Limb (tissue), 2 donors: ENCODE measurements at regions not wholly inside any gene's neighbourhood (a gene's known extent, or its start where the extent isn't known, plus 50 kb on each side); places are given as distances from the start of the nearest gene placed in this dataset.
"Not testable (repeated sequence)": the region's sequence is repeated elsewhere in the genome, so short reads cannot be mapped to it uniquely, and the experiment has no call there.

Experiments
- DNase-seq, 2 donors: peaks; one replicate each; pipeline ENCODE4 v3.0.0-alpha.2; 2016; ENCODE audit errors: extremely low spot score in 2 of 2

DNA sequence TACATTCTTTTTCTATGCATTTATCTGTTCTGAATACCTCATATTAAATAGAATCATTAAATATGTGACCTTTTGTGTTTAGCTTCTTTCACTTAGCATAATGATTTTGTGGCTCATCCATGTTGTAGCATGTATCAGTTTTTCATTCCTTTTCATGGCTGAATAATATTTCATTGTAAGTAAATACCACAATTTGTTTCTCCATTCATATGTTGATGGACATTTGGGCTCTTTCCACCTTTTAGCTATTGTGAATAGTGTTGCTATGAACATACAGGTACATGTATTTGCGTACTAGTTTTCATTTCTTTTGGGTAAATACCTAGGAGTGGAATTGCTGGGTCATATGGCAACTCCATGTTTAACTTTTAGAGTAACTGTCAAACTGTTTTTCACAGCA, 85.1 kb downstream of the GNL3L start:
- DNase-seq: no peak

GRCh38 chrX:54633641-54634040, 103.6 kb downstream of the GNL3L start:
- no peak for DNase-seq

DNA sequence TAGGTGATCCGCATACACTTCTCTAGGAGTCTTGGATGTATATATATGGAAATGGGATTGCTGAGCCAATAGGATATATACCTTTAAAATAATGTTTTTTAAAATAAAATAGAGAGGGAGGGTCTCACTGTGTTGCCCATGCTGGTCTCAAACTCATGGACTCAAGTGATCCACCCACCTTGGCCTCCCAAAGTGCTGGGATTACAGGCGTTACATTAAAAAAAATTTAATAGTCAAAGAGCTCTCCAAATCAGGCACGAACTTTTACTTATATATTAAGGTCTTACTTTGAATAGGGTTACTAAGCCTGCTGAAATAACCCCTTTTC, 109.0 kb downstream of the GNL3L start:
- no peak for DNase-seq

DNA sequence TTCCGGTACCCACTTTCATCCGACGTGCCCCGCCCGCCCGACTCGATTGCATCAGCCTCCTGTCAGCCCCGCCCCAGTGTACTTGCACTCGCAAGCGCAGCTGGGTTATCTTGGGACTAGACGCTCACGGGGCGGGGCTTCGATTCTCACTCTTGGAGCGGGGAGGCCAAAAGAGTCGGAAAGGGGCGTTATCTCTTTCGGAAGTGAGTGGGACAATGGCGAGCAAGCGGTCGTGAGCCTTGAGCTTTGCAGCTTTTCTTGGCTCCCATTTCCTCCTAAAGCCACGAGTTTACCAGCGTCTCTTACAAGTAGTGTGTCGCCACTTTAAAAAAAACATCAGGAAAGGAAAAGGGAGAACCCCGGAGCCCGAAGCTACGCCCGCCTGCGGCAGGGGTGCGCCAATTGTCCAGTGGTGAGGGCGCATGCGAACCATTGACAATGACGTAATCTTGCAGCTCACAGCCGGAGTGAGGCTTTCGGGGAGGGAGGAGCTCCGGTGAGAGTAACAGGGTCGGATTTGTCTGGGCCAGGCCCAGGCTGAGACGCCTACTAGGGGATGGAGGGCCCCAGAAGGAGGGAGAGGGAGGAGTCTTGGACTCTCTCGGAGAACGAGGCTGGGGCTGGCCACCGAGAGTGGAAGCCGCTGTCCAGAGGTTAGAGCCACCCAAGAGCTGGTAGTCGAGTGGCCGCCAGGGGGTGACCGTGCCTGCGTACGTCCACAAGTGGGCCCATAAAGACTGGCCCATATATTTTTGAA, 109.5 kb downstream of the GNL3L start:
- DNase-seq: peak; percentile 90 to 91

- no peak for DNase-seq
Measured at GRCh38 chrX:54640103-54640690, 110.2 kb downstream of the GNL3L start.

- DNase-seq: peak; percentile 52 to 72
Measured at GRCh38 chrX:54640736-54641135, 110.7 kb downstream of the GNL3L start.

GRCh38 chrX:54641530-54641929, 111.5 kb downstream of the GNL3L start:
- no peak for DNase-seq

- not testable (repeated sequence) for DNase-seq
Measured at GRCh38 chrX:54647607-54648006, 117.6 kb downstream of the GNL3L start.

- no peak for DNase-seq
Measured at GRCh38 chrX:54659547-54659946, 129.5 kb downstream of the GNL3L start.

GRCh38 chrX:54675762-54676161, 122.3 kb downstream of the ITIH6 start:
- DNase-seq: no peak

- DNase-seq: no peak
Measured at GRCh38 chrX:54695231-54695630, 102.8 kb downstream of the ITIH6 start.

- DNase-seq: no peak
Measured at GRCh38 chrX:54695816-54696487, 102.1 kb downstream of the ITIH6 start.
